ENCODE measurements at regions not wholly inside any gene's neighbourhood (a gene's known extent, or its start where the extent isn't known, plus 50 kb on each side); places are given as distances from the start of the nearest gene placed in this dataset.
A peak's percentile ranks its signal among the peaks of the same experiment; 100 is the strongest.
"Not testable (repeated sequence)": the region's sequence is repeated elsewhere in the genome, so short reads cannot be mapped to it uniquely, and the experiment has no call there.

DNA sequence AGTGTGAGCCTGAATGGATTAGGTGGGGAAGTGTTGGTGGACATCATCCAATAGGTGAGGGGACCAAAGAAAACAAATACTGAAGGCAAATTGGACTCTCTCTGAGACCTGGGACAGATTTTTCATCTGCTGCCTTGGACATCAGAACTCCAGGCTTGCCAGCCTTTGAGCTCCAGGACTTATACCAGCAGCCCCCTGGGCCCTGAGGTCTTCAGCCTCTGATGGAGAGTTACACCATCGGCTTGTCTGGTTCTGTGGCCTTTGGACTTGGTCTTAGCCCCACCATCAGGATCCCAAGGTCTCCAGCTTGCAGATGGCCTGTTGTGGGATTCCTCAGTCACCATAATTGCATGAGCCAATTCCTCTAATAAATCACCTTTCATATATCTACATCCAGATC lies 80.8 kb upstream of the SLC8A3 start:
- no peak for DNase-seq

DNA sequence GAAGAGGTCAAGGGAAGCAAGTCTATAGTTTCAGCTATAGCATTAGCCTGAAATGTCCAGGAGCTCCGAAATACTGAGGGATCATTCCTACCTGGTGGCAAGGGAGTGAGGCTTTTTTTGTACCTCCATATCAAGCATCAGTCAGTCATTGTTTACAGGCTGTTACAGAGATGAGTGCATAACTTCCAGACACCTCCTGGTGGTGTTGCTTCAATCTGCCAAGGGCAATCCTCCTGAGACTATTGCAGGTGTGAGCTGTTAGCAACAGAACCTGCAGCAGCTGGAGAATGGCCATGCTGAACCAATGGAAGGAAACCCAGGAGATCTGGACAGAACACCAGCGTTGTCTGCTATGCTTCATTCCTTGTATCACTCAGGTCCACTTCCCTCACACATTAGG lies 80.0 kb upstream of the SLC8A3 start:
- DNase-seq: no peak

DNA sequence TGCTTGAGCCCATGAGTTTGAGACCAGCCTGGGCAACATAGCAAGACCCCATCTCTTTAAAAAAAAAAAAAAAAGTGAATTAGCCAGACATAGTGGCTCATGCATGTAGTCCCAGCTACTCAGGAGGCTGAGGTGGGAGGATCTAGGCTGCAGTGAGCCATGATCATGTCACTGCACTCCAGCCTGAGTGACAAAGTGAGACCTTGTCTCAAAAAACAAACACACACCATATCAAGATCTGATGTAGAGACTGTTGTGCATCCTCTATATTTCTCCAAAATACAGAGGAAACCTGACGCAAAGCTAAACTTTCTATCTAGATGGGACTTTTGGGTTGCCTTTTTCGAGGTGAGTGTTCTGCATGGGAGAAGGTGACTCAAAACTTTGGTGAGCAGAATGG lies 77.4 kb upstream of the SLC8A3 start:
- DNase-seq: no peak

DNA sequence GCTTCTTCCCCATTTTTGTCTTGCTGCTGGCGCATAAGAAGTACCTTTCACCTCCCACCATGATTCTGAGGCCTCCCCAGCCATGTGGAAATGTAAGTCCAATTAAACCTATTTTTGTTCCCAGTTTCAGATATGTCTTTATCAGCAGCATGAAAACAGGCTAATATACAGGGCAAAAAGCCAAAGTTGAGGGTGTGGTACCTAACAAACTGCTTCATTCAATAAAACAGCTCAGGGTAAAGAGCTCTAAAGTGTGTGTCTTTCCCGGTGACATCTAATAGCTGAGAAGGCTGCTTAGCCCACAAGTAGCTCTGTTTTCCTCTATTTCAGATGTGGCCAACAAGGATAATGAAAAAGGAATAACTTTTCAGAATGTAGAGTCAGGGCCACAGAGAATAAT lies 76.7 kb upstream of the SLC8A3 start:
- DNase-seq: no peak

DNA sequence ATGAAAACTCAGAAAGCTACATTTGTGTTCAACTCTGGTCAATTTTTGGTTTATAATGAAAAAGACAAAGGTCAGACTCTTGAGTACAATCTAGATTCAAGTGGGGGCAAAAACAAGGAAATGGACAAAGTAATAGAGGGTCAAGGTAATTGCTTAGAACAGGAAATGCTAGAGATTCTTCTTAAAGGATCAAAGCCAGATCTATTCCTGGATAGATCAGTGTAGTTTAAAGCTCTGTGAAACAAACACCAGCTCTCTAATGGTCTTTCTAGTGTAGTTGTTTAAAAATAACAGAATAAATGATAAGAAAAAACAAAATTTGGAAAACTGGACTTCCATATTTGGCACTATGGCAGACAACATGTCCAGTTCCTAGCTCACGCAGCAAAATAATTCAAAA lies 70.7 kb upstream of the SLC8A3 start:
- DNase-seq: no peak

DNA sequence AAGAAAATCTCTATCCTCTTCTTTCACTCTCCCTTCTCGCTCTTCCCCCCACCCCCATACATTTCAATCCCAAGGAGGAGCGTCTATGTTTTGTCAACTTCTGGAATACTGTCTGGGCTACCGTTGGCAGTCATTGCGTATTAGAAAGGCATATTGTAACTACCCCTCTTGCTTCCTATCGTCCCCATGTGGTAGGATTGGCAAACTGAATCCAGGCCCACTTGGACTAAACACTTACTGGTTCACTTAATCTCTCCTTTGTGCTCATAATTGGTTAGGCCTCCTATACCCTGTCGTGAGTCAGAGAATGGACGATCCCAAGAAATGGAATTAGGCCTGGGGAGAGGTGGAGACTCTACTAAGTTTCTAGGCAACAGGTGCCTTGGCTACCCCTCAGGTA lies 68.8 kb upstream of the SLC8A3 start:
- peak in 1 of 2 experiments; percentile 1 for DNase-seq

DNA sequence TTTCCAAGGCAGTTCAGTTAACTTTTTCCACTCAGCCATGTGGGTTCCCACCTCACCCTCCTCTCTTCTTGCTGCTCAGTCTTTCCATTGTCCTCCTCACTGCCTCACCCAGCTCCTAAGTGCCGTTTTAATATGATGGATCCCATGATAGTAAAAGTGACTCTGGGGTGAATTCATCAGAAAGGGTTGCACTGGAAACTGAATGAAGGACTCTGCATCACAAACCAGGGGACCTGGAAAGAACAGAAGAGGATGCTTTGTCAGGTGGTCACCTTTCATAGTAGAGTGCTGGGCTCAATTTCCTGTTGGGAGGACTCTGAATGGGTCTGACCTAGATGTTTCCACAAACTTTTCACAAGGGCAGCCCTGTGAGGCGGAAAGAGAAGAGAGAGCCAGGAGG lies 67.8 kb upstream of the SLC8A3 start:
- DNase-seq: no peak

DNA sequence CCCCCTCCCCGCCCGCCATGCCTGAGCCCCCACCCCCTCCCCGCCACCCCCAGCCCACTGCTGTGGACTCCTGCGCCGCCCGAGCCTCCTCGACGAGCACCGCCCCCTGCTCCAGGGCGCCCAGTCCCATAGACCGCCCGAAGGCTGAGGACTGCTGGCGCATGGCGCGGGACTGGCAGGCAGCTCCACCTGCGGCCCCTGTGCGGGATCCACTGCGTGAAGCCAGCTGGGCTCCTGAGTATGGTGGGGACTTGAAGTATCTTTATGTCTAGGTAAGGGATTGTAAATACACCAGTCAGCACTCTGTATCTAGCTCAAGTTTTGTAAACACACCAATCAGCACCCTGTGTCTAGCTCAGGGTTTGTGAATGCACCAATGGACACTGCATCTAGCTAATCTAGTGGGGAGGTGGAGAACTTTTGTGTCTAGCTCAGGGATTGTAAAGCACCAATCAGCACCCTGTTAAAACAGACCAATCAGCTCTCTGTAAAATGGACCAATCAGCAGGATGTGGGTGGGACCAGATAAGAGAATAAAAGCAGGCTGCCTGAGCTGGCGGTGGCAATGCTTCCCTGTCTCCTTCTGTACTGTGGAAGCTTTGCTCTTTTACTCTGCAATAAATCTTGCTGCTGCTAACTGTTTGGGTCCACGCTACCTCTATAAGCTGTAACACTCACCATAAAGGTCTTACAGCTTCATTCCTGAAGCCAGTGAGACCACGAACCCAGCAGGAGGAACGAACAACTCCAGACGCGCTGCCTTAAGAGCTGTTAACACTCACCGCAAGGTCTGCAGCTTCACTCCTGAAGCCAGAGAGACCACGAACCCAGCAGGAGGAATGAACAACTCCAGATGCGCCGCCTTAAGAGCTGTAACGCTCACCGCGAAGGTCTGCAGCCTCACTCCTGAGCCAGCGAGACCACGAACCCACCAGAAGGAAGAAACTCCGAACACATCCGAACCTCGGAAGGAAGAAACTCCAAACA lies 66.6 kb upstream of the SLC8A3 start:
- DNase-seq: not testable (repeated sequence)

DNA sequence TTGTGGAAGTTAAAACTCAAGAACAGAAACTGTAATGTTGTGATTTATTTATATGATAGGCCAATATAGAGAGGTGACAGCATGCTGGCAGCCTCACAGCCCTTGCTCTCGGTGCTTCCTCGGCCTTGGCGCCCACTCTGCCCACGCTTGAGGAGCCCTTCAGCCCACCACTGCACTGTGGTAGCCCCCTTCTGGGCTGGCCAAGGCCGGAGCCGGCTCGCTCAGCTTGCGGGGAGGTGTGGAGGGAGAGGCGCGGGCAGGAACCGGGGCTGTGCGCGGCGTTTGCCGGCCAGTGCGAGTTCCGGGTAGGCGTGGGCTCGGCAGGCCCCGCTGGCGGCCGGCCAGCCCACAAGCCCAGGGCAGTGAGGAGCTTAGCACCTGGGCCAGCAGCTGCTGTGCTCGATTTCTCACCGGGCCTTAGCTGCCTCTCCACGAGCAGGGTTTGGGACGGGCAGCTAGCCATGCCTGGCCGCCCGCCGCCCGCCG lies 65.8 kb upstream of the SLC8A3 start:
- no peak for DNase-seq

DNA sequence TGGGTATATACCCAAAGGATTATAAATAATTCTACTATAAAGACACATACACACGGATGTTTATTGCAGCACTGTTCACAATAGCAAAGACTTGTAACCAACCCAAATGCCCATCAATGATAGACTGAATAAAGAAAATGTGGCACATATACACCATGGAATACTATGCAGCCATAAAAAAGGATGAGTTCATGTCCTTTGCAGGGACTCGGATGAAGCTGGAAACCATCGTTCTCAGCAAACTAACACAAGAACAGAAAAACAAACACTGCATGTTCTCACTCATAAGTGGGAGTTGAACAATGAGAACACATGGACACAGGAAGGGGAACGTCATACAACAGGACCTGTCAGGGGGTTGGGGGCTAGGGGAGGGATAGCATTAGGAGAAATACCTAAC lies 64.8 kb upstream of the SLC8A3 start:
- not testable (repeated sequence) for DNase-seq

DNA sequence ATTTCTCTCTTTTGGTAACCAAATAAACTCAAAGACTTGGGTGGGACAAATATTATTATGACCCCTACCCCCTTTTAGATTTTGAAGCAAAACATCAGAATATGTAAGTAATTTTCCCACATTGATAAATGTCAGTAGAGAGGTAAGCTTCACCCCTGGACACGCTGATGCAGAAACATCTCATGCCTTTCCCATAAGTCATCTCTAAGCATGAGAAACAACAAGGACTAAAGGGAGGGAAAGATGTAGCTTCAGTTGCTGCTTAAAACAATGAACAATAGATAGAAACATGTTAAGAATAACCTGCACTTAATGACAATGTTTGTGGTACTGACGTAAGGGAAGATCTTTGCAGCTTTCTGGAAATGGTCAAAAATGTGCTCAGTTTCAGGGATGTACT lies 56.3 kb upstream of the SLC8A3 start:
- DNase-seq: no peak

DNA sequence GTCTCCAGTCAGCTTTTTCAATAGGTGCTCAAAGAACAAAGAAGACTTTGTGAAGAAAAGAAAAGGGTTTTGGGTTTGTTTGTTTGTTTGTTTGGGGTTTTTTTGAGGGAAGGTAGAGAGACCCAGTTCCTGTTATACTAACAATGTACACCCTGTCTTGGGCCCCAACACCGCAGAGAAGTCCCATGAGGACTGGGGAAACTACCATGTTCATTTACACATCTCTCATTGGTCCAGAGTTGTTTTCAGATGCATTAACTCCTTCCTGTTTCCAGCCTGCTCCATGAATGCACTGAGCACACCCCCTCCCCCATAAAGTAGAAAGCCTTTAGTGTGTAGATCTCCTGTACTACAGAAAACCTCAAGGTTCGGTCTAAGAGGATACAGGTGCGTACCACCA lies 51.1 kb upstream of the SLC8A3 start:
- no peak for DNase-seq

DNA sequence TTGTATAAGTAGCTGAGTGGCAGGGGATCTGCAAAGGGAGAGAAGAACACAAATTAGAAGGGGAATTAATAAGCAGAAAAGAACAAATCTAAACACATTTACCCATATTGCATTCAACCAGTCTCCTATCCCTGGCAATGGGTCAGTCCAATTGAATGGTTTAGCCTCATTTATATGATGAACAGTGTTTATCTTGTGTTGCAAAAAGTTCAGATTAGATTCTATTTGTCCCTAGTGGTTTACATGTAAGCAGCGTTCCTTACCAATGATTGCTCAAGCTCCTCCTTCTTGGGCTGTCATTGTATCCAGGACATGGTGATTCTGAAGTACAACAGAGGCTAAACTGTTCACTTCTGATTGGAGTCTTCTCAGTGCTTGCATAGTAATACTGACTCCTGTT lies 49.9 kb upstream of the SLC8A3 start:
- not testable (repeated sequence) for DNase-seq
